ENCODE measurements at regions not wholly inside any gene's neighbourhood (a gene's known extent, or its start where the extent isn't known, plus 50 kb on each side); places are given as distances from the start of the nearest gene placed in this dataset.
"Not testable (repeated sequence)": the region's sequence is repeated elsewhere in the genome, so short reads cannot be mapped to it uniquely, and the experiment has no call there.

- Mint-ChIP-seq H3K36me3 (no peaks in the 10 kb centered on the region), H3K9me3 (no peaks in the 10 kb centered on the region), H3K27ac (no peak overlapping the region)
- DNase-seq (ENCODE audit: low spot score in 2 of 2) (no peak), ATAC-seq (no peak)
Observed at GRCh38 chr5:116754556-116754955, 179.9 kb upstream of the SEMA6A start.

DNA sequence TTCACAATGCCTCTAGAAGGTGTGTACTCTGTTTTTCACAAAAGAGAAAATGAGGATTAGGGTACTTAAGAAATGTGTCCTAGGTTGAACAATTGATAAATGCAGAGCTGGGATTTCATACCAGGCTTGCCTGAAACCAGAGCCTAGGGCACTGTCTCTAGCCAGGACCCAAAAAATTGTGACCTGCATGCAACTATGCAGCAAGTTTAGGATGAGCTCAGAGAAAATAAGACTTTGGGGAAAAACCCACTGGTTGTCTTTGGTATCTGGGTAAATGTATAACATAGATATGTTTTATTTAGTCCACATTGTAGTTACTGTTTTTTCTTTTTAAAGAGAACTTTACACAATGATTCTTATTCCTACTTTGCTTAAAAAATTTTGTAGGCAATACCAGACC is 177.1 kb upstream of the SEMA6A start:
- no peaks in the 10 kb centered on the region for H3K36me3 Mint-ChIP-seq
- no peak overlapping the region for H3K27ac Mint-ChIP-seq
- no peak for DNase-seq (ENCODE audit: low spot score in 2 of 2)
- H3K9me3 Mint-ChIP-seq = no peaks in the 10 kb centered on the region
- no peak for ATAC-seq

- no peaks in the 10 kb centered on the region for H3K9me3 Mint-ChIP-seq
- DNase-seq (ENCODE audit: low spot score in 2 of 2) = no peak
- ATAC-seq = no peak
- H3K27ac Mint-ChIP-seq = no peak overlapping the region
- H3K36me3 Mint-ChIP-seq = no peaks in the 10 kb centered on the region
Observed at GRCh38 chr5:116750631-116751580, 176.3 kb upstream of the SEMA6A start.

DNA sequence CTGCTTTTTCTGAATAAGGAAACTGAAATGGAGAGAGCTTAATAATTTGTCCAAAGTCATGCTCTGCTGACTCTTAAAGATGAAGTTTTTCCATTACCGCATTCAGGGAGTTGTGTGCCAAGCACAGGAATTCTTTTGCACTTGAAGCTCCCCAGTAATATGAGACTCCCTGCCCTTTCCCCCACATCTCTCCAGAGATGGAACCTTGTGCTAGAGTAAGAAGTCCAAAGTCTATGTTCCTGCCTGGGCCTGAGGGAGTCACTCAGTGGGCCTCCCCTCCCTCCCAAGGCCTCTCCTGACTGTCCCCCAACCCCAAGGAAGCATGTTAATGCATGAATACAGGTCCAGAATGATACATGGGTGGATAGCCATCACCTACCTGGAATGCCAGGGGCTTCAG is 173.3 kb upstream of the SEMA6A start:
- no peak for DNase-seq (ENCODE audit: low spot score in 2 of 2)
- Mint-ChIP-seq H3K27ac (no peak overlapping the region), H3K9me3 (peaks cover 12 to 15% of the 10 kb centered on the region in 2 donors), H3K36me3 (no peaks in the 10 kb centered on the region)
- no peak for ATAC-seq

DNA sequence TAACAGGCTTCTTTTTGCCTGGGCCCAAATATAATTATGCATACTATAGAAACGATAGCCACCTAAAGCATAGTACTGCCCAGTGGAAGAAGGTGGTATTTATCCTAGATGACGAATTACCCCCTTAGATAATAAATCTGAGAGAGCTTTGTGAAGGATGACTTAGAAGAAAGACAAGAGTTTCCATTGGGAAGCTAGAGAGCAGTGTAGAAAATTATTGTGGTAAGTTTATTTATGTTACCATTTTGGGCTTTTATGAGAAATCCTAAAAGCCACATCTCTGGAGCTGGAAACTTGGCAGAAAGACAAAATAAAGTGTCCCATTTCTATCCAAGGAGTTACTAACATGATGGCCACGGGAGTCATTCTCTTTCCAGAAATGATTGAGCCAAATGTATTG is 172.0 kb upstream of the SEMA6A start:
- Mint-ChIP-seq H3K36me3 (no peaks in the 10 kb centered on the region), H3K27ac (no peak overlapping the region), H3K9me3 (peaks cover 12 to 15% of the 10 kb centered on the region in 2 donors)
- DNase-seq (ENCODE audit: low spot score in 2 of 2) (no peak), ATAC-seq (no peak)

DNA sequence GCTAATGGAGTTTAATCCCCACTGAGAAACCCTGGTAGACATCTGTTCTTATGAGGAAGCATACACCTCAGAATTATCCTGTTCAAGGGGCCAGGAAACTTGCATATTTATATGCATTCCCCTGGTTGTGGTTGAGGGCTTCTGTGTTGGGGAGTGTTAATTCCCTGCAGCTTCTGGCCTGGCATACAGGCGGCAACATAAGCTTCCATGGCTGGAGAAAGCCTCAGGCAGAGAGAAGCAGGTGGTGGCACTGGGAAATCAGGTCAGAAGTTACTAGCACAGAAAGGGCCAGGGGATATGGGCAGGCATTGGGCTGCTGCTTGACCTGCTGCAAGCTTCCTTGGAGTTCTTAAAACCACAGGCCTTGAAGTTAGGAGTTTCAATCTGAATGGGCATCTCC is 166.1 kb upstream of the SEMA6A start:
- Mint-ChIP-seq H3K9me3 (peaks cover 12 to 15% of the 10 kb centered on the region in 2 donors), H3K36me3 (no peaks in the 10 kb centered on the region), H3K27ac (no peak overlapping the region)
- no peak for DNase-seq (ENCODE audit: low spot score in 2 of 2)
- ATAC-seq = no peak

DNA sequence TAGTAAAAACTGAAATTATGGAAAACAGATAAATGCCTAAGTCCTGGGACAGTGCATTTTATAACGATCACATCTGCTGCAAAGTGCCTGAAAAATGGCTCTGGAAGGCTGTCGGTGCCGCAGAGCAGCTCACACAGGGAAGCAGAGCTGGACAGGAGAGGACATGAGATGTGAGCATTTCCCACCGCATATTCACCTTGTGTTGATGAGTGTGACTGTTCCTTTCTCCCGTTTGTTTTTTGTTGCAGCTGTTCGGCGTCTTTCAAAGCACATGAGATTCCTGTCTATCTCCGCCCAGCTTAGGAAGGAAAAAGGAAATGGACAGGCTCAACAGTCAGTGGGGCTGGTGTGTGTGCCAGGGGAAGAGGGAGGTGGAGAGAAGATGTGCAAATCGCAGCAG is 164.9 kb upstream of the SEMA6A start:
- peaks cover 8 to 9% of the 10 kb centered on the region in 2 donors for H3K9me3 Mint-ChIP-seq
- no peak overlapping the region for H3K27ac Mint-ChIP-seq
- no peaks in the 10 kb centered on the region for H3K36me3 Mint-ChIP-seq
- DNase-seq (ENCODE audit: low spot score in 2 of 2) (no peak), ATAC-seq (no peak)

DNA sequence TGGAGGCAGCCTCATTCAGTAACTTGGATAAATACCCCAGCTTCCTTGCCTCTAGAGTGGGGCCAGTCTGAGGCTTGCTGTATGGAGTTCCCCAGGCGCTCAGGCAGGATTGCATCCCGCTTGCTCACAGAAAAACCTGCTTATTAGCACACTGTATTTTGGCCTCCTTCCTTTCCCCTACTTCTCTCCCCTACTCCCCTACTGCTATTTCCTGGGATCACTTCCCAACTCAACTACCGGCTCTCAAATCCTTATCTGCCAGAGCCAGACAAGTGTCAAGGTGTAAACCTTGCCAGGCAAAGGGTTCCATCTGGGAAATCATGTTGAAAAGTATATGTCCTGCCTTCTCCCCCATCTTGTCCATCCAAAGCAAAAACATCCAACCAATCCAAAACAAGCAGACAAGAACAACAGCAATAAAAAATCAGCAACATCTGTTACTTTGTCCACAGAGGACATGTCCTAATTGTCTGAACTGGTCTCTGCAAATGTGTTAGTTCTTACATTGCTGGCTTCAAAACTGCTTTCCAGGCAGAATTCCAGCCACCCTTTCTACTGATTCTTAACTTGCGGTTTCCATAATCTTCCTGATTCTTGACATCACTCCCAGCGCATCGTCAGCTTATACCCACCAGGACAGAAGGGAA is 164.1 kb upstream of the SEMA6A start:
- no peak for DNase-seq (ENCODE audit: low spot score in 2 of 2)
- peaks cover 4% of the 10 kb centered on the region in 2 donors for H3K9me3 Mint-ChIP-seq
- no peaks in the 10 kb centered on the region for H3K36me3 Mint-ChIP-seq
- ATAC-seq = no peak
- H3K27ac Mint-ChIP-seq = no peak overlapping the region

DNA sequence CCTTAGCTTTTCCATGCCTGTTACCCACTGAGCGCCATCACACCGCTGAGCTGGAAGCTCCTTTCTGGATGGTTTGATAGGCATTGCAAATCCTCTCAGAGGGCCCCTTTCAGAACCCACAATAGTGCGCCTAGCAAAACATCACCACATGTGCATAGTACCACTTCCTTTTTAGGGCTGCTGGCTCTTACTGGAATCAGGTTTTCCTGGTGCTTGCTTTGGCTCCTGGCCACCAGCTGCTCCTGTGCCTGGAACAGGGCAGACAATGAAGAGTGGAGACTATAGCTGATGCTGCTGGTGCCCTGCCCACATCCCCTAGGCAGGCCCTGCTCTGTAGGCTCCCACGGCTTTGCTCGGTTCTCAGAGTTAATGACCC is 163.6 kb upstream of the SEMA6A start:
- no peaks in the 10 kb centered on the region for H3K9me3 Mint-ChIP-seq
- ATAC-seq = no peak

GRCh38 chr5:116736671-116737070 is 162.0 kb upstream of the SEMA6A start:
- Mint-ChIP-seq H3K27ac (no peak overlapping the region), H3K36me3 (no peaks in the 10 kb centered on the region), H3K9me3 (no peaks in the 10 kb centered on the region)
- DNase-seq (ENCODE audit: low spot score in 2 of 2) (no peak), ATAC-seq (no peak)

More for the DNA sequence above, 163.6 kb upstream of the SEMA6A start:
- H3K27ac Mint-ChIP-seq = no peak overlapping the region
- no peaks in the 10 kb centered on the region for H3K36me3 Mint-ChIP-seq
- DNase-seq (ENCODE audit: low spot score in 2 of 2) = no peak

- ATAC-seq (no peak), DNase-seq (ENCODE audit: low spot score in 2 of 2) (no peak)
- Mint-ChIP-seq H3K36me3 (no peaks in the 10 kb centered on the region), H3K9me3 (no peaks in the 10 kb centered on the region), H3K27ac (no peak overlapping the region)
Observed at GRCh38 chr5:116733991-116734975, 159.7 kb upstream of the SEMA6A start.

- ATAC-seq = no peak
- no peak for DNase-seq (ENCODE audit: low spot score in 2 of 2)
- Mint-ChIP-seq H3K27ac (no peak overlapping the region), H3K9me3 (no peaks in the 10 kb centered on the region), H3K36me3 (no peaks in the 10 kb centered on the region)
Observed at GRCh38 chr5:116732591-116732990, 158.0 kb upstream of the SEMA6A start.

DNA sequence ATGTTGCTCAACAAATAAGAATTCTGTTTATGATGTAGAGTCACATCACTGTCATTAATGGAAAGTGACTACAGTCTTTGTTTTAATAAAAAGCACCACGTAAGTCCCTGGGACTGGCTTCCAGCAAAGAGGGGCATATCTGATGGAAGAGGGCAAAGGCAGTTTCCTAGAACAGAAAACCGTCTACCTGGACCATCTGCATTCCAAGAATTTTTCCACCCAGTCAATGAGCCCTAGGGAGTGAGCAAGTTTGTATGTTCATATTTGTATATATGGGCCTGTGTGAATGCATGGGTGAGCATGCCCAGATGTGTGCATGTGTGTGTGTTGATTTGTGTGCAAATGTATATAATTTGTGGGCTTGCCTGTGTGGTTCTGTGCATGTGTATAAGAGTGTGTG is 156.8 kb upstream of the SEMA6A start:
- H3K27ac Mint-ChIP-seq = no peak overlapping the region
- H3K36me3 Mint-ChIP-seq = no peaks in the 10 kb centered on the region
- ATAC-seq (no peak), DNase-seq (ENCODE audit: low spot score in 2 of 2) (no peak)
- H3K9me3 Mint-ChIP-seq = no peaks in the 10 kb centered on the region

- H3K27ac Mint-ChIP-seq = no peak overlapping the region
- H3K9me3 Mint-ChIP-seq = no peaks in the 10 kb centered on the region
- H3K36me3 Mint-ChIP-seq = no peaks in the 10 kb centered on the region
- DNase-seq (ENCODE audit: low spot score in 2 of 2) (no peak), ATAC-seq (no peak)
Observed at GRCh38 chr5:116730706-116731105, 156.1 kb upstream of the SEMA6A start.

DNA sequence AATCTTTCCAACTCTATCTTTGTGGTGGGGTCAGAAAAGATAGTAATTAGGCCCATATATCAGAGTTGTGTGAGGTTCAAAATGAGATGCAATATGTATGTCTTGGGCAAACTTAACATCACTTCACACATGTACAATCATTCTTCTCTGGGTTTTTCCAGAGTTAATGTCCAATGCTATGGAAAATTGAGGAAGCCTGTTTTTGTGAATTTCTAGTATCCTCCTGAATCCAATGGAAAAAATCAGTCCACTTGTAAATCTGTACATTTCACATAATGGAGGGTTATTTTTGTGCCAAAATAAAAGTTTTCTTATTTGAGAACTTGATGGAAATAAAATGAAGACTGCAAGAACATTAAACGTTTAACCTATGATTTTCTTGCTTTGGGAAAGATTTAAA is 155.6 kb upstream of the SEMA6A start:
- no peaks in the 10 kb centered on the region for H3K36me3 Mint-ChIP-seq
- no peaks in the 10 kb centered on the region for H3K9me3 Mint-ChIP-seq
- H3K27ac Mint-ChIP-seq = no peak overlapping the region
- DNase-seq (ENCODE audit: low spot score in 2 of 2) (no peak), ATAC-seq (no peak)

DNA sequence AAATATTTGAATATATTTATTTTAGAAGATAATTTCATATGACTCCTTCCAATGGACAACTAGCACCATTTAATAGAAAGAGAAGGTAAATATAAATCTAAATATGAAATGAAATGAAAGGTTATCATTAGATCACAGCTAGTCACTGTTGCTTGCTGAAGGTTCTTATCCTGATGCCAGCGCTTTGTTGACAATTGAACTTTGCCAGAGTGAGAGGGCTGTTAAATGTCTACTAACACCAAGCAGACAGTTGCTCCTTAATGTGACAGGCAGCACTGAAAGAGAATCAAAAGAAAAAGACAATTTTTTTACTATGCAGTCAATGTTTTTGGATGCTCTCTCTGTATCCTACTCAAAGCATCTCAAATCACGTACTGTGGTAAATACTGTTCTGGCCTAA is 152.6 kb upstream of the SEMA6A start:
- Mint-ChIP-seq H3K36me3 (no peaks in the 10 kb centered on the region), H3K9me3 (no peaks in the 10 kb centered on the region), H3K27ac (no peak overlapping the region)
- ATAC-seq = no peak
- no peak for DNase-seq (ENCODE audit: low spot score in 2 of 2)

DNA sequence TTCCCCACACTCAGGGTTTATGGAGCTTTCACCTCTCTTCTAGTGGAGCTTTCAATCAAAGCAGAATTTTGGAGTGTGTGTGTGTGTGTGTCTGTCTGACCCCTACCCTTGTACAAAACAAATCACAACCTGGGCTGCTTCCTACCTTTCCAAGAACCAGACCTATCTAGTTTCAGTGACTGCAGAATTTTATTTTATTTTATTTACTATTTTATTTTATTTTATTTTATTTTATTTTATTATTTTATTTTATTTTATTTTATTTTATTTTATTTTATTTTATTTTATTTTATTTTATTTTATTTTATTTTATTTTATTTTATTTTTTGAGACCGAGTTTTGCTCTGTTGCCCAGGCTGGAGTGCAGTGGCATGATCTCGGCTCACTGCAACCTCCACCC is 151.6 kb upstream of the SEMA6A start:
- not testable (repeated sequence) for ATAC-seq; H3K36me3 Mint-ChIP-seq; H3K9me3 Mint-ChIP-seq; H3K27ac Mint-ChIP-seq; DNase-seq (ENCODE audit: low spot score in 2 of 2)

All from activated naive CD4-positive, alpha-beta T cell treated with anti-CD3 and anti-CD28 coated beads, Interleukin-2, amount 50 U/mL, for 72 hours (primary cell).